ENCODE measurements at regions not wholly inside any gene's neighbourhood (a gene's known extent, or its start where the extent isn't known, plus 50 kb on each side); places are given as distances from the start of the nearest gene placed in this dataset.

GRCh38 chr3:107024551-107025026 lies 352.6 kb upstream of the CCDC54 start:
- no peak for TF ChIP-seq CTCF (IDR thresholded peaks at IDR 0.05; ENCODE audit: insufficient read depth, low read depth, low read length)
- CTCF ChIA-PET: interaction anchor here (0.6 to 1.2 kb wide), 3 partner anchors 9 to 197 kb away, joined by 3 read pairs; no protein-coding TSS in a partner anchor
- DNase-seq (ENCODE audit: low read depth): peak; percentile 56
- Histone ChIP-seq H3K36me3 (ENCODE audit: control insufficient read depth, insufficient read depth, low read length) (no peaks in the 10 kb centered on the region), H3K27me3 (ENCODE audit: control insufficient read depth, insufficient read depth, low read length) (no peaks in the 10 kb centered on the region), H3K4me3 (ENCODE audit: low read depth, low read length) (no peak overlapping the region)
- POLR2A ChIA-PET: no interaction called here

- Histone ChIP-seq H3K27me3 (ENCODE audit: control insufficient read depth, insufficient read depth, low read length) (no peaks in the 10 kb centered on the region), H3K4me3 (ENCODE audit: low read depth, low read length) (no peak overlapping the region), H3K36me3 (ENCODE audit: control insufficient read depth, insufficient read depth, low read length) (no peaks in the 10 kb centered on the region)
- ChIA-PET CTCF (no interaction called here), POLR2A (no interaction called here)
- DNase-seq (ENCODE audit: low read depth): no peak
- TF ChIP-seq CTCF (IDR thresholded peaks at IDR 0.05; ENCODE audit: insufficient read depth, low read depth, low read length): no peak
These were observed 351.3 kb upstream of the CCDC54 start for GRCh38 chr3:107025961-107026360.

DNA sequence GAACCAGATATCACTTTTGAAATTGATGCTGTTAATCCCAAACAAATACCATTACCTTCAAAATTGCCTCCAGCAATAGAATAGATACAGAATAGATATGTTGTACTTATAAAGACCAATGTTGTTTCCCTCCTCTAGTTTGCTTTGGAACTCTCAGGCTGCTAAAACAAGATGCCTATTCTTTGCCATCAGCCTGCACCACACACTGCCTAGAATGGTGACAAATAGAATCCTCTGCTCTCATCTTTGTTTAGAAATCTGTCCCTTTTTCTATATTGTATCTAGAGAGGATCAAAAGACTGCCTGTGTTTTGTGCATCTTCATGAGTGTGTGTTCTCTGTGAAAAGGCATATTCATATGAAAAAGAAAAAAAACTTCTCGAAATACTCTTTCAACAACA lies 349.2 kb upstream of the CCDC54 start:
- H3K36me3 ChIP-seq (ENCODE audit: control insufficient read depth, insufficient read depth, low read length): no peaks in the 10 kb centered on the region
- POLR2A ChIA-PET: no interaction called here

DNA sequence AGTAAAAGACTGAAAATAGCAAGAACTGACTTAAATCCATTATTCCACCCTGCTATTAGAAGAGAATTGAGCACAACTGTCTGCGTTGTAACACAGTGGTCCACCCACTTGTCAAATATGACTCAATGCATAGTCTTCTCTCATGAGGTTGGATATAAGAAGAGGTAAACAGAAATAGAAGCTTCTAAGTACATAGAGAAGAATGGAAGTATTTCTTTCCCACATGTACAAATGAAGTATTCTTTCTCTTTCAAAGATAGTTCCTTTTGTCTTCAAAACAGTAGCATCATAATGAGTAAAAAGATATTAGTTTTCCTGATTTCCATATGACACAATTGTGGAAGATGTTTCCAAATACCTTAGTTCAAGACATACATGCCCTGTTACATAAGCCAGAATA lies 348.6 kb upstream of the CCDC54 start:
- DNase-seq (ENCODE audit: low read depth): no peak
- H3K4me3 ChIP-seq (ENCODE audit: low read depth, low read length): no peak overlapping the region
- ChIA-PET CTCF (no interaction called here), POLR2A (interaction anchor here (0.8 kb wide), 1 partner anchor 20 kb away, joined by 4 read pairs; no protein-coding TSS in a partner anchor)
- no peaks in the 10 kb centered on the region for H3K27me3 ChIP-seq (ENCODE audit: control insufficient read depth, insufficient read depth, low read length)
- H3K36me3 ChIP-seq (ENCODE audit: control insufficient read depth, insufficient read depth, low read length): no peaks in the 10 kb centered on the region
- no peak for TF ChIP-seq CTCF (IDR thresholded peaks at IDR 0.05; ENCODE audit: insufficient read depth, low read depth, low read length)

More for the DNA sequence above, 349.2 kb upstream of the CCDC54 start:
- CTCF ChIA-PET: no interaction called here
- Histone ChIP-seq H3K4me3 (ENCODE audit: low read depth, low read length) (no peak overlapping the region), H3K27me3 (ENCODE audit: control insufficient read depth, insufficient read depth, low read length) (no peaks in the 10 kb centered on the region)
- TF ChIP-seq CTCF (IDR thresholded peaks at IDR 0.05; ENCODE audit: insufficient read depth, low read depth, low read length): no peak
- DNase-seq (ENCODE audit: low read depth): no peak

GRCh38 chr3:107032111-107032510 lies 345.1 kb upstream of the CCDC54 start:
- H3K36me3 ChIP-seq (ENCODE audit: control insufficient read depth, insufficient read depth, low read length): no peaks in the 10 kb centered on the region
- ChIA-PET CTCF (no interaction called here), POLR2A (no interaction called here)
- no peak for DNase-seq (ENCODE audit: low read depth)
- no peak for TF ChIP-seq CTCF (IDR thresholded peaks at IDR 0.05; ENCODE audit: insufficient read depth, low read depth, low read length)
- H3K4me3 ChIP-seq (ENCODE audit: low read depth, low read length): no peak overlapping the region
- H3K27me3 ChIP-seq (ENCODE audit: control insufficient read depth, insufficient read depth, low read length): no peaks in the 10 kb centered on the region
